CD4-positive, alpha-beta T cell (primary cell): ENCODE measurements at regions not wholly inside any gene's neighbourhood (a gene's known extent, or its start where the extent isn't known, plus 50 kb on each side); places are given as distances from the start of the nearest gene placed in this dataset.

Experiments used
- ATAC-seq: fragments of 200-7000 bp; cut with Tn5 transposase; one replicate; pipeline ENCODE4 v1.10.0; 2022; ENCODE audit warnings: mild to moderate bottlenecking; ENCODE audit not compliant: poor library complexity
- CTCF ChIA-PET: fragments of 350-600 bp; sonication (Branson Sonifier 250); formaldehyde crosslinking; loops from one replicate; lab custom pipeline; 2021; ENCODE audit warnings: antibody characterized with exemption, inconsistent platforms; lab: Charles Lee
- POLR2A ChIA-PET: fragments of 350-600 bp; sonication (Branson Sonifier 250); formaldehyde crosslinking; loops from one replicate; lab custom pipeline; 2021; ENCODE audit warnings: antibody characterized with exemption, inconsistent platforms; lab: Charles Lee
- DNase-seq, 14 experiments: peaks; one replicate each; pipeline ENCODE4 v3.0.0-alpha.2; 2013 to 2020; ENCODE audit warnings: mixed read lengths in 2 of 14
- H3K27ac ChIP-seq, 2 donors: one replicate each; pipeline versions ENCODE4 v1.5.1 to v1.7.0; 2013; ENCODE audit warnings: low read length in 2 of 2, low read depth in 1 of 2, mild to moderate bottlenecking in 1 of 2
- H3K27me3 ChIP-seq, 2 experiments: 1 replicate in 1 of 2; 2 replicates in 1 of 2; pipeline versions ENCODE4 v1.6.1 to v1.7.0; 2013; ENCODE audit warnings: low read length in 2 of 2, control low read depth in 1 of 2, mild to moderate bottlenecking in 1 of 2, moderate library complexity in 1 of 2; ENCODE audit not compliant: insufficient read depth in 2 of 2, control insufficient read depth in 1 of 2
- H3K36me3 ChIP-seq: one replicate; pipeline ENCODE4 v1.6.1; 2013; ENCODE audit warnings: low read length, control low read depth; ENCODE audit not compliant: insufficient read depth
- H3K4me1 ChIP-seq: one replicate; pipeline ENCODE4 v1.6.1; 2013; ENCODE audit warnings: low read length, control low read depth; ENCODE audit not compliant: insufficient read depth
- H3K4me3 ChIP-seq: one replicate; pipeline ENCODE4 v1.5.1; 2013; ENCODE audit warnings: mild to moderate bottlenecking, low read length, moderate library complexity
- H3K9me3 ChIP-seq, 2 experiments: 1 replicate in 1 of 2; 2 replicates in 1 of 2; pipeline versions ENCODE4 v1.6.1 to v1.7.0; 2013; ENCODE audit warnings: low read length in 2 of 2, mild to moderate bottlenecking in 2 of 2, control low read depth in 1 of 2, moderate library complexity in 1 of 2; ENCODE audit not compliant: control insufficient read depth in 1 of 2, insufficient read depth in 1 of 2
- H3K27ac Mint-ChIP-seq: one replicate; pipeline ENCODE4 v1.8.0; 2020; ENCODE audit warnings: mixed read lengths
- H3K27me3 Mint-ChIP-seq: one replicate; pipeline ENCODE4 v1.8.0; 2021; ENCODE audit warnings: mixed read lengths
- H3K36me3 Mint-ChIP-seq: one replicate; pipeline ENCODE4 v1.8.0; 2021; ENCODE audit warnings: low read depth, mixed read lengths
- H3K4me1 Mint-ChIP-seq: one replicate; pipeline ENCODE4 v1.8.0; 2021; ENCODE audit warnings: low read depth, mixed read lengths
- H3K4me3 Mint-ChIP-seq: one replicate; pipeline ENCODE4 v1.8.0; 2020; ENCODE audit warnings: mild to moderate bottlenecking, mixed read lengths
- H3K9me3 Mint-ChIP-seq: one replicate; pipeline ENCODE4 v1.8.0; 2020; ENCODE audit warnings: mixed read lengths
- intact Hi-C, 2 experiments: fragments of 100-400 bp; cut with DNase I in 1 of 2; cut with micrococcal nuclease in 1 of 2; formaldehyde crosslinking; loops; one replicate each; pipeline versions ENCODE4 v1.15.1 to v1.9.0; 2023 to 2025; cut with DNase I, micrococcal nuclease
- TF ChIP-seq, protein P1 (sequence below): fragments of 200-600 bp; IDR thresholded peaks from one replicate; pipeline ENCODE4 v1.8.0; 2022; ENCODE audit warnings: antibody characterized with exemption, mild to moderate bottlenecking

DNA sequence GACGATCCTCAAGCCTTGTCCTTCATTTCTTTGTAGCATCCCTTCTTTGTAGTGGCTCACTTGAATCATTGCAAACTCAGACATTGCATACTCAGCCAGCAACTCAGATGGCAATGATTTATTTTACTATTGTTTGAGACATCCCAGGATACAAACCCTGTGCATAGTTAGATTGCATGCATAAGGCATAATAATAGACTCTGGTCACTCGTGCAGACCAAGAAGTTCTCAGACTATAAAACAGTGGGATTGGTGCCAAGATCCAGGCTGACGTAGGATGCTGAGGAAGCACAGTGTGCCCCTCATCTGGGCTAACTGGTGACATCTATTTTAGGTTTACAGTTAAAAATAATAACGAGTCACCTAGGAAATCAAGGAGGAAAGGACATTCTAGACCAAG, 142.3 kb downstream of the PMP22 start:
- H3K27ac ChIP-seq = no peak overlapping the region
- H3K36me3 ChIP-seq = no peaks in the 10 kb centered on the region
- no peak overlapping the region for H3K4me3 ChIP-seq
- Mint-ChIP-seq H3K4me1 (no peaks in the 10 kb centered on the region), H3K36me3 (no peaks in the 10 kb centered on the region), H3K27me3 (peaks cover 3% of the 10 kb centered on the region), H3K4me3 (no peak overlapping the region), H3K9me3 (no peaks in the 10 kb centered on the region), H3K27ac (no peak overlapping the region)
- ATAC-seq (no peak), DNase-seq (no peak)
- ChIA-PET CTCF (no interaction called here), POLR2A (no interaction called here)
- TF ChIP-seq, protein P1, sequence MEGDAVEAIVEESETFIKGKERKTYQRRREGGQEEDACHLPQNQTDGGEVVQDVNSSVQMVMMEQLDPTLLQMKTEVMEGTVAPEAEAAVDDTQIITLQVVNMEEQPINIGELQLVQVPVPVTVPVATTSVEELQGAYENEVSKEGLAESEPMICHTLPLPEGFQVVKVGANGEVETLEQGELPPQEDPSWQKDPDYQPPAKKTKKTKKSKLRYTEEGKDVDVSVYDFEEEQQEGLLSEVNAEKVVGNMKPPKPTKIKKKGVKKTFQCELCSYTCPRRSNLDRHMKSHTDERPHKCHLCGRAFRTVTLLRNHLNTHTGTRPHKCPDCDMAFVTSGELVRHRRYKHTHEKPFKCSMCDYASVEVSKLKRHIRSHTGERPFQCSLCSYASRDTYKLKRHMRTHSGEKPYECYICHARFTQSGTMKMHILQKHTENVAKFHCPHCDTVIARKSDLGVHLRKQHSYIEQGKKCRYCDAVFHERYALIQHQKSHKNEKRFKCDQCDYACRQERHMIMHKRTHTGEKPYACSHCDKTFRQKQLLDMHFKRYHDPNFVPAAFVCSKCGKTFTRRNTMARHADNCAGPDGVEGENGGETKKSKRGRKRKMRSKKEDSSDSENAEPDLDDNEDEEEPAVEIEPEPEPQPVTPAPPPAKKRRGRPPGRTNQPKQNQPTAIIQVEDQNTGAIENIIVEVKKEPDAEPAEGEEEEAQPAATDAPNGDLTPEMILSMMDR = no peak
- H3K27me3 ChIP-seq = peaks cover 0 to 13% of the 10 kb centered on the region in 2 experiments
- no peaks in the 10 kb centered on the region for H3K9me3 ChIP-seq
- no peaks in the 10 kb centered on the region for H3K4me1 ChIP-seq
- intact Hi-C loops = no loop called here

GRCh38 chr17:15121426-15121825, 143.7 kb downstream of the PMP22 start:
- Mint-ChIP-seq H3K27me3 (peaks cover 3% of the 10 kb centered on the region), H3K4me1 (no peaks in the 10 kb centered on the region), H3K4me3 (no peak overlapping the region), H3K36me3 (no peaks in the 10 kb centered on the region), H3K9me3 (no peaks in the 10 kb centered on the region), H3K27ac (no peak overlapping the region)
- Histone ChIP-seq H3K27me3 (peaks cover 0 to 13% of the 10 kb centered on the region in 2 experiments), H3K4me1 (no peaks in the 10 kb centered on the region), H3K36me3 (no peaks in the 10 kb centered on the region), H3K9me3 (peaks cover 0 to under 1% of the 10 kb centered on the region in 2 experiments), H3K4me3 (no peak overlapping the region), H3K27ac (no peak overlapping the region)
- POLR2A ChIA-PET = no interaction called here
- ATAC-seq (no peak), DNase-seq (no peak)
- CTCF ChIA-PET = no interaction called here
- intact Hi-C loops = no loop called here
- TF ChIP-seq, protein P1 = no peak

- no peak for DNase-seq
- TF ChIP-seq, protein P1 = no peak
- H3K27me3 ChIP-seq = peaks cover 0 to 13% of the 10 kb centered on the region in 2 experiments
- Mint-ChIP-seq H3K4me1 (no peaks in the 10 kb centered on the region), H3K36me3 (no peaks in the 10 kb centered on the region), H3K4me3 (no peak overlapping the region), H3K9me3 (no peaks in the 10 kb centered on the region), H3K27me3 (peaks cover 3% of the 10 kb centered on the region), H3K27ac (no peak overlapping the region)
- peaks cover 3 to 4% of the 10 kb centered on the region in 2 experiments for H3K9me3 ChIP-seq
- ATAC-seq = no peak
- H3K36me3 ChIP-seq = no peaks in the 10 kb centered on the region
- CTCF ChIA-PET = no interaction called here
- POLR2A ChIA-PET = no interaction called here
- intact Hi-C loops = no loop called here
- no peak overlapping the region for H3K4me3 ChIP-seq
- no peak overlapping the region for H3K27ac ChIP-seq
- H3K4me1 ChIP-seq = no peaks in the 10 kb centered on the region
Measured at GRCh38 chr17:15119968-15120367, 145.2 kb downstream of the PMP22 start.
